Mesenchymal stem cell (in vitro differentiated cells and primary cell): ENCODE measurements at regions not wholly inside any gene's neighbourhood (a gene's known extent, or its start where the extent isn't known, plus 50 kb on each side); places are given as distances from the start of the nearest gene placed in this dataset.

ENCODE experiments used
- DNase-seq: peaks from one replicate; pipeline ENCODE4 v3.0.0-alpha.2; 2013
- H2AFZ ChIP-seq: one replicate; pipeline ENCODE4 v1.6.1; 2013; ENCODE audit warnings: low read depth, mild to moderate bottlenecking, control low read depth, inconsistent platforms, low read length, moderate library complexity
- H2AK5ac ChIP-seq: 2 replicates; pipeline ENCODE4 v1.6.1; 2013; ENCODE audit warnings: low read length, moderate library complexity, mild to moderate bottlenecking, inconsistent platforms; ENCODE audit not compliant: severe bottlenecking
- H2BK120ac ChIP-seq: one replicate; pipeline ENCODE4 v1.6.1; 2013; ENCODE audit warnings: low read depth, mild to moderate bottlenecking, inconsistent platforms, low read length, moderate library complexity
- H2BK12ac ChIP-seq, 2 experiments: one replicate each; pipeline ENCODE4 v1.6.1; 2013; ENCODE audit warnings: inconsistent platforms in 2 of 2, low read length in 2 of 2, mild to moderate bottlenecking in 2 of 2, moderate library complexity in 2 of 2, control low read depth in 1 of 2
- H2BK15ac ChIP-seq: one replicate; pipeline ENCODE4 v1.6.1; 2013; ENCODE audit warnings: mild to moderate bottlenecking, low read depth, inconsistent platforms; ENCODE audit not compliant: poor library complexity, severe bottlenecking
- H2BK5ac ChIP-seq: 2 replicates; pipeline ENCODE4 v1.6.1; 2013; ENCODE audit warnings: low read depth, mild to moderate bottlenecking, low read length, control low read depth, inconsistent platforms; ENCODE audit not compliant: poor library complexity, severe bottlenecking
- H3K14ac ChIP-seq, 2 experiments: one replicate each; pipeline ENCODE4 v1.6.1; 2013; ENCODE audit warnings: inconsistent platforms in 2 of 2, low read length in 2 of 2, control low read depth in 1 of 2, mild to moderate bottlenecking in 1 of 2, moderate library complexity in 1 of 2
- H3K18ac ChIP-seq, 2 experiments: one replicate each; pipeline ENCODE4 v1.6.1; 2013; ENCODE audit warnings: inconsistent platforms in 2 of 2, low read length in 2 of 2, control low read depth in 1 of 2, low read depth in 1 of 2, mild to moderate bottlenecking in 1 of 2
- H3K23ac ChIP-seq, 2 experiments: one replicate each; pipeline ENCODE4 v1.6.1; 2013; ENCODE audit warnings: inconsistent platforms in 2 of 2, low read length in 2 of 2, mild to moderate bottlenecking in 2 of 2, moderate library complexity in 2 of 2, control low read depth in 1 of 2
- H3K27ac ChIP-seq: 2 replicates; pipeline ENCODE4 v1.5.1; 2013; ENCODE audit warnings: mild to moderate bottlenecking, moderate library complexity, low read length, control low read depth, inconsistent platforms; ENCODE audit not compliant: poor library complexity, severe bottlenecking
- H3K27me3 ChIP-seq, 2 experiments: 2 replicates each; pipeline versions ENCODE4 v1.6.1 to v1.7.0; 2013; ENCODE audit warnings: low read length in 2 of 2, mild to moderate bottlenecking in 2 of 2, moderate library complexity in 2 of 2, control low read depth in 1 of 2, inconsistent platforms in 1 of 2; ENCODE audit not compliant: control insufficient read depth in 1 of 2, insufficient read depth in 1 of 2
- H3K36me3 ChIP-seq, 2 experiments: 2 replicates each; pipeline versions ENCODE4 v1.6.1 to v1.7.0; 2013; ENCODE audit warnings: low read length in 2 of 2, control low read depth in 1 of 2, inconsistent platforms in 1 of 2, low read depth in 1 of 2, mild to moderate bottlenecking in 1 of 2; ENCODE audit not compliant: insufficient read depth in 2 of 2, control insufficient read depth in 1 of 2
- H3K4ac ChIP-seq, 2 experiments: one replicate each; pipeline ENCODE4 v1.6.1; 2013; ENCODE audit warnings: inconsistent platforms in 2 of 2, low read length in 2 of 2, mild to moderate bottlenecking in 2 of 2, moderate library complexity in 2 of 2, control low read depth in 1 of 2, low read depth in 1 of 2
- H3K4me1 ChIP-seq: 2 replicates; pipeline ENCODE4 v1.6.1; 2013; ENCODE audit warnings: low read depth, low read length, control low read depth; ENCODE audit not compliant: control insufficient read depth, insufficient read depth
- H3K4me2 ChIP-seq: 2 replicates; pipeline ENCODE4 v1.6.1; 2013; ENCODE audit warnings: low read length, mild to moderate bottlenecking, inconsistent platforms; ENCODE audit not compliant: poor library complexity, severe bottlenecking
- H3K4me3 ChIP-seq, 2 experiments: 2 replicates each; pipeline versions ENCODE4 v1.5.1 to v1.7.0; 2013; ENCODE audit warnings: low read length in 2 of 2, mild to moderate bottlenecking in 2 of 2, control low read depth in 1 of 2, low read depth in 1 of 2; ENCODE audit not compliant: insufficient read depth in 1 of 2
- H3K79me1 ChIP-seq: replicated peaks from 2 replicates; pipeline ENCODE4 v1.6.1; 2013; ENCODE audit warnings: mild to moderate bottlenecking, control low read depth, low read length, inconsistent platforms; ENCODE audit not compliant: poor library complexity, severe bottlenecking
- H3K9ac ChIP-seq: 2 replicates; pipeline ENCODE4 v1.7.0; 2013; ENCODE audit warnings: mild to moderate bottlenecking, low read length, moderate library complexity
- H3K9me3 ChIP-seq: 2 replicates; pipeline ENCODE4 v1.7.0; 2013; ENCODE audit warnings: mild to moderate bottlenecking, low read length; ENCODE audit not compliant: control insufficient read depth
- H4K8ac ChIP-seq: one replicate; pipeline ENCODE4 v1.6.1; 2013; ENCODE audit warnings: inconsistent platforms, mild to moderate bottlenecking, low read length, moderate library complexity
- H4K91ac ChIP-seq: one replicate; pipeline ENCODE4 v1.6.1; 2013; ENCODE audit warnings: mild to moderate bottlenecking, low read length, inconsistent platforms
- WGBS: methylation state at CpG from one replicate; pipeline ENCODE4 v1.1.7; 2013; ENCODE audit warnings: mixed read lengths; 5-methylcytosine and 5-hydroxymethylcytosine counted together

GRCh38 chr13:89382981-89383380 is 1711.8 kb downstream of the SLITRK5 start:
- Histone ChIP-seq H3K79me1 (no peaks in the 10 kb centered on the region), H3K4me2 (no peak overlapping the region), H3K4me3 (no peak overlapping the region), H3K27me3 (no peaks in the 10 kb centered on the region), H3K36me3 (no peaks in the 10 kb centered on the region), H3K4ac (no peak overlapping the region), H3K9me3 (no peaks in the 10 kb centered on the region), H4K8ac (no peak overlapping the region), H3K9ac (no peak overlapping the region), H3K18ac (no peak overlapping the region), H2BK120ac (no peak overlapping the region), H2BK12ac (no peak overlapping the region), H3K14ac (no peak overlapping the region), H4K91ac (no peak overlapping the region), H2AK5ac (no peak overlapping the region), H3K4me1 (no peaks in the 10 kb centered on the region), H3K23ac (no peak overlapping the region), H3K27ac (no peak overlapping the region), H2BK15ac (no peak overlapping the region), H2BK5ac (no peak overlapping the region), H2AFZ (no peak overlapping the region)
- no peak for DNase-seq
- WGBS: 64% methylated on average over 1 of the region's 3 CpGs

GRCh38 chr13:89383891-89384290 is 1712.7 kb downstream of the SLITRK5 start:
- 78% methylated on average over 1 of the region's 1 CpG for WGBS
- H3K4me3 ChIP-seq: no peak overlapping the region
- H3K4me1 ChIP-seq: no peaks in the 10 kb centered on the region
- H3K27me3 ChIP-seq: no peaks in the 10 kb centered on the region
- H2BK5ac ChIP-seq: no peak overlapping the region
- no peak overlapping the region for H3K23ac ChIP-seq
- H2BK15ac ChIP-seq: no peak overlapping the region
- H2AFZ ChIP-seq: no peak overlapping the region
- no peak overlapping the region for H3K14ac ChIP-seq
- H2BK12ac ChIP-seq: no peak overlapping the region
- no peak overlapping the region for H2BK120ac ChIP-seq
- no peaks in the 10 kb centered on the region for H3K9me3 ChIP-seq
- H4K91ac ChIP-seq: no peak overlapping the region
- no peaks in the 10 kb centered on the region for H3K79me1 ChIP-seq
- no peak overlapping the region for H3K4ac ChIP-seq
- no peak overlapping the region for H3K27ac ChIP-seq
- no peak overlapping the region for H4K8ac ChIP-seq
- no peak overlapping the region for H2AK5ac ChIP-seq
- DNase-seq: no peak
- H3K18ac ChIP-seq: no peak overlapping the region
- H3K9ac ChIP-seq: no peak overlapping the region
- no peaks in the 10 kb centered on the region for H3K36me3 ChIP-seq
- H3K4me2 ChIP-seq: no peak overlapping the region

- Histone ChIP-seq H2AFZ (no peak overlapping the region), H4K8ac (no peak overlapping the region), H3K18ac (no peak overlapping the region), H3K36me3 (no peaks in the 10 kb centered on the region), H2AK5ac (no peak overlapping the region), H3K9ac (no peak overlapping the region), H2BK120ac (no peak overlapping the region), H3K9me3 (no peaks in the 10 kb centered on the region), H3K79me1 (no peaks in the 10 kb centered on the region), H3K23ac (no peak overlapping the region), H3K14ac (no peak overlapping the region), H3K27ac (no peak overlapping the region), H3K4me3 (no peak overlapping the region), H2BK5ac (no peak overlapping the region), H3K4me2 (no peak overlapping the region), H2BK15ac (no peak overlapping the region), H4K91ac (no peak overlapping the region), H3K4me1 (no peaks in the 10 kb centered on the region), H3K27me3 (no peaks in the 10 kb centered on the region), H3K4ac (no peak overlapping the region), H2BK12ac (no peak overlapping the region)
- WGBS: 62% methylated on average over 1 of the region's 4 CpGs
- peak; percentile 31 for DNase-seq
Observed at GRCh38 chr13:89393758-89394304, 1722.7 kb downstream of the SLITRK5 start.

GRCh38 chr13:89401264-89401675 is 1730.1 kb downstream of the SLITRK5 start:
- no peak overlapping the region for H2BK5ac ChIP-seq
- peak overlapping the region; percentile 69 for H3K9ac ChIP-seq
- H3K18ac ChIP-seq: peak overlapping the region in 1 of 2 experiments; percentile 64
- no peak overlapping the region for H4K91ac ChIP-seq
- no peak overlapping the region for H3K23ac ChIP-seq
- H2BK120ac ChIP-seq: no peak overlapping the region
- no peaks in the 10 kb centered on the region for H3K79me1 ChIP-seq
- H3K9me3 ChIP-seq: no peaks in the 10 kb centered on the region
- no peak overlapping the region for H3K4ac ChIP-seq
- peaks cover 2% of the 10 kb centered on the region for H3K4me1 ChIP-seq
- no peak overlapping the region for H2AK5ac ChIP-seq
- H2BK15ac ChIP-seq: no peak overlapping the region
- 37% methylated on average over 2 of the region's 2 CpGs for WGBS
- no peak overlapping the region for H4K8ac ChIP-seq
- H3K4me2 ChIP-seq: no peak overlapping the region
- peak overlapping the region; percentile 10 for H3K27ac ChIP-seq
- H3K27me3 ChIP-seq: no peaks in the 10 kb centered on the region
- no peak overlapping the region for H3K4me3 ChIP-seq
- H3K14ac ChIP-seq: no peak overlapping the region
- peak overlapping the region in 1 of 2 experiments; percentile 34 for H2BK12ac ChIP-seq
- no peak overlapping the region for H2AFZ ChIP-seq
- H3K36me3 ChIP-seq: no peaks in the 10 kb centered on the region
- peak; percentile 90 for DNase-seq
